Gastrocnemius medialis (tissue), 4 donors: ENCODE measurements at regions not wholly inside any gene's neighbourhood (a gene's known extent, or its start where the extent isn't known, plus 50 kb on each side); places are given as distances from the start of the nearest gene placed in this dataset.

Source experiments
- ATAC-seq, 2 donors: fragments of 150-250 bp; one replicate each; pipeline ENCODE4 v1.9.1; 2016
- DNase-seq, 2 donors: peaks; one replicate each; pipeline ENCODE4 v3.0.0-alpha.2; 2019
- H3K27ac ChIP-seq, 4 donors: fragments of 200-600 bp; sonication (generic); 1 replicate in 1 of 4; 2 replicates in 3 of 4; pipeline ENCODE4 v1.5.1; 2016 to 2018; ENCODE audit warnings: mild to moderate bottlenecking in 2 of 4, moderate library complexity in 1 of 4
- H3K27me3 ChIP-seq, 3 donors: fragments of 200-600 bp; sonication (generic) in 2 of 3; 1 replicate in 1 of 3; 2 replicates in 2 of 3; pipeline versions ENCODE4 v1.5.1 to v1.6.0; 2016 to 2019; ENCODE audit warnings: mild to moderate bottlenecking in 1 of 3, moderate library complexity in 1 of 3
- H3K36me3 ChIP-seq, 2 donors: fragments of 200-600 bp; sonication (generic) in 1 of 2; one replicate each; pipeline ENCODE4 v1.5.1; 2017 to 2018
- H3K4me1 ChIP-seq, 2 donors: fragments of 200-600 bp; sonication (generic) in 1 of 2; one replicate each; pipeline ENCODE4 v1.5.1; 2016 to 2017; ENCODE audit warnings: mild to moderate bottlenecking in 2 of 2
- H3K4me3 ChIP-seq, 4 donors: fragments of 200-600 bp; sonication (generic) in 3 of 4; 1 replicate in 1 of 4; 2 replicates in 3 of 4; pipeline ENCODE4 v1.5.1; 2016 to 2019; ENCODE audit warnings: mild to moderate bottlenecking in 2 of 4
- H3K9me3 ChIP-seq, 3 donors: fragments of 200-600 bp; sonication (generic) in 2 of 3; 1 replicate in 1 of 3; 2 replicates in 2 of 3; pipeline ENCODE4 v1.5.1; 2016 to 2019
- CTCF ChIP-seq, 5 experiments: fragments of 450-650 bp in 3 of 5; fragments of 200-600 bp in 2 of 5; sonication (generic) in 2 of 5; IDR thresholded peaks in 4 of 5; conservative IDR thresholded peaks in 1 of 5; 1 replicate in 4 of 5; 2 replicates in 1 of 5; pipeline ENCODE4 v1.5.1; 2016 to 2019; ENCODE audit warnings: antibody characterized with exemption in 5 of 5, mild to moderate bottlenecking in 3 of 5, moderate library complexity in 3 of 5
- POLR2A ChIP-seq, 2 donors: fragments of 450-650 bp; IDR thresholded peaks; one replicate each; pipeline ENCODE4 v1.6.1; 2017; ENCODE audit warnings: antibody characterized with exemption in 2 of 2, mild to moderate bottlenecking in 2 of 2, moderate library complexity in 2 of 2
- in situ Hi-C, 4 donors: fragments of 200-750 bp; cut with MboI; loops; one replicate each; pipeline versions ENCODE4 v1.15.0 to v1.8.0; 2017; ENCODE audit warnings: low sequenced_read_pairs in 4 of 4
- intact Hi-C: fragments of 100-400 bp; cut with DNase I; formaldehyde crosslinking; loops from one replicate; pipeline ENCODE4 v1.15.1; 2023; ENCODE audit warnings: low total_unique reads

GRCh38 chr15:77713281-77713680, 80.6 kb upstream of the LINGO1 start:
- Histone ChIP-seq H3K4me1 (no peaks in the 10 kb centered on the region), H3K36me3 (no peaks in the 10 kb centered on the region), H3K9me3 (no peaks in the 10 kb centered on the region), H3K27ac (no peak overlapping the region), H3K4me3 (no peak overlapping the region), H3K27me3 (peaks cover 0 to 8% (median 0%) of the 10 kb centered on the region in 3 donors)
- in situ Hi-C loops, result no loop called here
- no peak for TF ChIP-seq POLR2A (IDR thresholded peaks at IDR 0.05)
- TF ChIP-seq CTCF (IDR thresholded peaks at IDR 0.05 in 4 of 5, conservative IDR thresholded peaks at IDR 0.05 in 1 of 5), result no peak
- DNase-seq, result no peak
- no peak for ATAC-seq
- intact Hi-C loops, result no loop called here

- no peak overlapping the region for H3K27ac ChIP-seq
- no peaks in the 10 kb centered on the region for H3K4me1 ChIP-seq
- H3K9me3 ChIP-seq, result no peaks in the 10 kb centered on the region
- no peak overlapping the region for H3K4me3 ChIP-seq
- intact Hi-C loops, result no loop called here
- in situ Hi-C loops, result no loop called here
- no peaks in the 10 kb centered on the region for H3K36me3 ChIP-seq
- no peak for DNase-seq
- no peak for ATAC-seq
- TF ChIP-seq CTCF (IDR thresholded peaks at IDR 0.05 in 4 of 5, conservative IDR thresholded peaks at IDR 0.05 in 1 of 5) (no peak), POLR2A (IDR thresholded peaks at IDR 0.05) (no peak)
- peaks cover 0 to 8% (median 0%) of the 10 kb centered on the region in 3 donors for H3K27me3 ChIP-seq
These were observed 79.7 kb upstream of the LINGO1 start for GRCh38 chr15:77712438-77712837.

GRCh38 chr15:77710637-77711036, 77.9 kb upstream of the LINGO1 start:
- in situ Hi-C loops, result no loop called here
- no peaks in the 10 kb centered on the region for H3K36me3 ChIP-seq
- TF ChIP-seq POLR2A (IDR thresholded peaks at IDR 0.05) (no peak), CTCF (IDR thresholded peaks at IDR 0.05 in 4 of 5, conservative IDR thresholded peaks at IDR 0.05 in 1 of 5) (no peak)
- intact Hi-C loops, result no loop called here
- no peaks in the 10 kb centered on the region for H3K4me1 ChIP-seq
- H3K27ac ChIP-seq, result no peak overlapping the region
- DNase-seq (no peak), ATAC-seq (no peak)
- no peaks in the 10 kb centered on the region for H3K9me3 ChIP-seq
- H3K4me3 ChIP-seq, result no peak overlapping the region
- H3K27me3 ChIP-seq, result no peaks in the 10 kb centered on the region

- DNase-seq (no peak), ATAC-seq (no peak)
These were observed 77.5 kb upstream of the LINGO1 start for GRCh38 chr15:77710206-77710605.

More at GRCh38 chr15:77710206-77710605, 77.5 kb upstream of the LINGO1 start:
- no peaks in the 10 kb centered on the region for H3K9me3 ChIP-seq
- TF ChIP-seq POLR2A (IDR thresholded peaks at IDR 0.05) (no peak), CTCF (IDR thresholded peaks at IDR 0.05 in 4 of 5, conservative IDR thresholded peaks at IDR 0.05 in 1 of 5) (no peak)
- no peaks in the 10 kb centered on the region for H3K27me3 ChIP-seq
- H3K36me3 ChIP-seq, result no peaks in the 10 kb centered on the region
- no peak overlapping the region for H3K27ac ChIP-seq
- H3K4me3 ChIP-seq, result no peak overlapping the region
- H3K4me1 ChIP-seq, result no peaks in the 10 kb centered on the region
- intact Hi-C loops (no loop called here), in situ Hi-C loops (no loop called here)
